ENCODE measurements at regions not wholly inside any gene's neighbourhood (a gene's known extent, or its start where the extent isn't known, plus 50 kb on each side); places are given as distances from the start of the nearest gene placed in this dataset.

DNA sequence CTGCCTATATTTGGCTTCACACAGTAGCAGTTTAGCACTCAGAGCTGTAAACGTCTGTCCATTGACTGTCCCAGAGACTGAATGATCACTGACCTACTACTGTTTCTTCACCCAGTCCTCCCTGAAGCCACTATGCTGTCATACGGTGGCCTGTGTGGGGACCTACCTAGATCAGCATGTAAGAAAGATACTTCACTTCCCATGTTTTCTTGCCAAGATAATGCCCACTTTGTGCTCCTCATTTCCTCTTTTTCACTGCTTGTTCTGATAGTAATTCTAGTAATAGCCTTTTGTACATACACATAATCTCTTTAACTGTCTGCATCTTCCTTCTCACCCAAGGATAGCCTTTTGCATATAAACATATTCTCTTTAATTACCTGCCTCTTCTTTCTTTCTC is 109.9 kb upstream of the TIAM2 start:
- no peak for DNase-seq

GRCh38 chr6:154886016-154886415 is 109.1 kb upstream of the TIAM2 start:
- no peak for DNase-seq

- DNase-seq, result no peak
These were observed 108.6 kb upstream of the TIAM2 start for GRCh38 chr6:154886471-154886870.

- DNase-seq, result no peak
These were observed 108.1 kb upstream of the TIAM2 start for GRCh38 chr6:154887051-154887450.

DNA sequence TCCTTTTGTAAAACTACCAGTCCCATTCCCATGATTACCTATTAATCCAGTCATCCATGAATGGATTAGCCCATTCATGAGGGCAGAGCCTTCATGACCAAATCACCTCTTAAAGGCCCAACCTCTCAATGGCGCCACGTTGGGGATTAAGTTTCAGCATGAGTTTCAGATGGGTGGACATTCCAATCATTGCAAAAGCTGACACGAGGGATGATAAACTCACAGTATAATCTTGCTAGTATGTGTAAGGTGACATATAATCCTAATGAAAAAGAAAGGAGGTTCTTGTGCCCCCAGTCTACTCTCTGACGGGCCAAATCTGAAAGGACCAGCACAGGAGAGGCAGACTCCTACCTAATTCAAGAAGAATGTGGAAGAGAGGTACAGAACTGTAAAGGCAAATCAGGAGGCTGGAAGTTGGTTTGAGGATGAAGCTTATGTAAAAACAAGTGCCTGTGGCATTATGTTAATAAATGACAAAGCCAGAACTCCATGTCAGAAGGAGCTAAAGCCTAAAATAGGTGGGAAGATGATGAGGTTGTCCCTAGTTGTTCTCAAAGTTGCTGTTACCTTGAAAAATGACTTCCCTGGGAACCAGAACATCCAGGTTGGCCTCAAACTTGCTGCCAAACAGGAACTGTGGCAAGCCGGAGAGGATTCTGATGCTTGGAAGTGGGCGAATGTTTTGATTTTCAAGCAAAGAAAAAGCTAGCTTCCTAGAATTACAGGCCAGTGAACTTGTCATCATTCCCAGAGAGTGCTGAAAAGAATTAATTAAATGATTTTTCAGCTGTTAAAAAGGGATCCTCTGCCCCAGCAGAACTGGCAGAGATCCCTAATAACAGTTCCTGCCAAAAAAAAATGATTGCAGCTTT is 106.5 kb upstream of the TIAM2 start:
- no peak for DNase-seq

DNA sequence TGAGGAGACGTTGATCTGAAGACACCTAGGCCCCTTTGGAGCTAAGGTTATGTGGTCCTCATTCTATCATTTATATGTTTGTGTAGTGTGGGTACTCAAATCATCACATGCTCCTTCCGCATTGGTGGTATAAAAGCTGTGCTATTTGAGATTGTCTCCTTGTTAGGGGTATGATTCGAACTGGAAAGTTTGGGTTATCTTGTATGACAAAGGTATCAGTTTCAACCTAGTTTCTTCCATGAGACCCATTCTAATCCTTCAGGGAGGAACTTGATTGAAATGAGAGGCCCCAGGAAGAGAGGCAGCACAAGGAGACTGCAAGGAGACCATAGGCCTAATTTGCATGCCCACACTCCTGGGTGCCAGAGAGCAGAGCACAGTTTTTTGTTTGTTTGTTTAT is 104.2 kb upstream of the TIAM2 start:
- no peak for DNase-seq

DNA sequence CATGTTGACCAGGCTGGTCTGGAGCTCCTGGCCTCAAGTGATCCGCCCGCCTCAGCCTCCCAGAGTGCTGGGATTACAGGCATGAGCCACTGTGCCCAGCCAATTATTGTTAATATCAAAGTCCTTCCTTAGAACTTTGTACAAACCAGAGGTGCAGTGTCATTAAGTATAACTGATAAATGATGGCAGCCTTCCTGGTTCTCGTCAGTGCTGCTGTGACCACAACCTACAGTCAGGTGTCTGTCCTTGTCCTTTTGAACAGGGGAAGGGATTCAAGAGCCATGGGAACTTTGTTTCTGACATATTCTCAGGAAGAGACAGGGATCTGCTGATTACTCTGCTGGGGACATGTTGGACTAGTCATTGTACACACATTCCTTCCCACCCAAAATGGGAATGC is 103.2 kb upstream of the TIAM2 start:
- no peak for DNase-seq

DNA sequence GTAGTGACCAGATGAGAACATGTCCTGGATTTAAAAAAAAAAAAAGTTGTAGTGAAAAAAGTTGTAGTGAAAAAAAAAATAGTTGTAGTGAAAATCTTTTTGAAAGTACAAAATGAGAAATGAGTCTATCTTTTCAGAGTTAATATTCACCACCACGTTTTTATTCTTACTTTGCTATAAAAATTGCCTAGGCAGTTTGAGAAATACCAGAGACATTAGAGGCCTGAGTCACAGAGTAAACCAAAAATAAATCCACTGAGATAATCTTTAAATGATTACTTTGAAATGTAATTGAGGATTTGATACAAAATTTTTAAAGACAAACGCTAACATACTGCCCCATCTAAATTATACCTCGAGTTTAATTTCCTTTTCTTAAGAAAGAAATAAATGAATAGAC is 101.2 kb upstream of the TIAM2 start:
- no peak for DNase-seq

DNA sequence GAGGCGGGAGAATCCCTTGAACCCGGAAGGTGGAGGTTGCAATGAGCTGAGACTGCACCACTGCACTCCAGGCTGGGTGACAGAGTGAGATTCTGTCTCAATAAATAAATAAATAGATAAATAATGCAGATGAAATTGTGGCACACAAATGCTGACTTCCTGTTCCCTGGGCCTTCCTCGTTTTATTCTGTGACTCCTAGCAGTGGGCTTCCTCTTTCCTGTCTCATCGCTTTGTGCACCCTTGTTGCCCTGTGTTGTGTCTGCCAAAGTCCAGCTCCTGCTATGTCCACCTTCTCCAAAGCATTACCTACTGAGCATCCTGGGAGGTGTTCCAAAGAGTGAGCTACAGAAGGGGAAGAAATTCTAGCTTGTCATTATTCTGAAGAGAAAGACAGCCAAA is 100.2 kb upstream of the TIAM2 start:
- no peak for DNase-seq

- DNase-seq, result no peak
These were observed 99.3 kb upstream of the TIAM2 start for GRCh38 chr6:154895841-154896240.

DNA sequence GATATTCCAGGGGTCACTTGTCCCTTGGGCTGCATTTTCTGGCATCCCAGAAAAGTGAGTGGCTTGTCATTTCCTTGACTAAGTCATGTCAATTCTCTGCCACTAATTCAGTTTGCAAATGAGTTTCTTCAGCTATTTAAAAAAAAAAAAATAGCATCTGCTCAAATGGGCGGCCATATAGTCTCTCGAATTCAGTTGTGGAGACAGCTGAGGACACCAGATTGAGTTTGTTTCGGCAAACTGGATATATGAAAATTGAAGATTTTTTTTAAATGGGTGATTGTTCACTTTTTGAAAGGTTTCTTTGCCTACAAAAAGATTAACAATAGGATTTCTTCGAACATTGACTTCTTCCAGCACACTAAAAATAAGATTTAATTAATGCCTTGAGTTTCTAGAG is 96.3 kb upstream of the TIAM2 start:
- no peak for DNase-seq

DNA sequence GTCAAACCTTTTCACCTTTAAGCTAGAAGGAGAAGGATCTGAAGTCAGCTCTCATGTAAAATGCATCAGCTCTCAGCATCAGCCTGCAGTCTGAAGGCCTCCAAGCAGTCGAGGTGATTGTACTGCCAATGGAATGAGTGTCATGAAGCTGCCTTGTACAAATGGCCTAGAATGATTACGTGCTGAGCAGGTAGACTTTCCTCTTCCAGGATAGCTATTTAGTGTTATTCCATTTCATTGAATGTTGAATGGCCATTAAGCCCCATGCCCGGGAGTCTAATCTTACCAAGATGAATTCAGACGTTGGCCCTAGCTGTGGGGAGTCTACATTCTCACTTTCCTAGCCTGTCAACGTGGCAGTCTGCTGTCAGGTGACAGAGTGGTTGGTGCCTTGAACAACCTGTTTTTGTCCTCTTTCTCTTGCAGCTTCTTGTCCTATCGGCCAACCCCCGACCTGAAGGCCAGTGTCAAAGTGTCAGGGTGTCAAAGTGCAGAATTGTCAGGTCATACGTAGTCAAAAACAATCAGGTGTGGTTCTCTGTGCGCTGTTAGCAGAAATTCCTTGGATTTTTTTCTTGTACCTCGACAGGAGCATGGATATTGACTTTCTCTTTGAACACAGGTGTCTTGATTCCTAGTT is 95.2 kb upstream of the TIAM2 start:
- DNase-seq, result no peak

DNA sequence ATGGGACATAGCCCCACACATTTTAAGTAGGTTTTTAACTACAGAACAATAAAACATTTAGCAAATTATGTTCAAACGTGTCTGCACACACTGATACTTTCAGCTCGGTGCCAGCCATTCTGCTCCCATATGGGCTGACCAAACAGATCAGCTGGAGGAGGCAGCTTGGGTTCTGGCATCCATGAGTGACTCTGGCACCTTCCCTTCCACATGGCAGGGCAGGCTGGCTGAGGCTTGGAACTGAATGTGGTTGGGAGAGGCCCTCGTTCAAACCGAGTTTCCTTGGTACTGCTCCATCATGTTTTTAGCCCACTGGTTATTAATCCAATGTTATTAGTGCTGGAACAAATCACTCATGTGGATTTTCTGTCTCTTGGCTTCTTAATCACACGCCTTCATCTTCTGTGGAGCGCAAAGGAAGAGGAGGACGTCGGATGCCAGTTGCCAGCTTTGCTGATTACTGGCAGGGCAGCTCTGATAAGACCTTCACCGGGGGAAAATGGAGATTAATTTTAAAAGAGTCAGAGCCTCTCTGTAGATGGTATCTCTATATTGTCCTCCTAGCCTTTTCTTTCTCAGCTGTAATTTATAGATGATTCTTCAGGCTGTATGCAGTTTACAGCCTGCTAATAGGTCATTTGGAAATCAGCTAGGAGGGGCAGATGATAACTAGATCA is 93.1 kb upstream of the TIAM2 start:
- no peak for DNase-seq

- no peak for DNase-seq
These were observed 87.8 kb upstream of the TIAM2 start for GRCh38 chr6:154907291-154907690.

DNA sequence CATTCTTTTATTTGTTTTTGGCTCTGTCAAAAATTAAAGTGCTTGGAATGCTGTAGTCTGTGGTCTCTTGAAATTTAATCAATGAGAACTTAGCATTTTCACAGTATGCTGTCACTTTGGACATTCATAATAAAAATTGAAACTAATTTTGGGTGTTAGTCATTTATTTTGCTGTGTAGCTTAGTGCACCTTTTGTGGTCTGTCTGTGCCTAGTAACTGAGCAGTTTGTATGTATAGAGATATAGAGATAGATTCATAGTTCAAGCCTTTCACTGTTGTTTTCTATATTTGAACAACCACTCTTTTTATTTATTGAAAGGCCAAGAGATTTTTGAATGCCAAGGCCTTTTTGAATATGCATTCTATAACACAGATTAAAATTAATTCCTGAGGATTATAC is 86.4 kb upstream of the TIAM2 start:
- DNase-seq, result no peak

- DNase-seq, result no peak
These were observed 85.8 kb upstream of the TIAM2 start for GRCh38 chr6:154909311-154909710.

DNA sequence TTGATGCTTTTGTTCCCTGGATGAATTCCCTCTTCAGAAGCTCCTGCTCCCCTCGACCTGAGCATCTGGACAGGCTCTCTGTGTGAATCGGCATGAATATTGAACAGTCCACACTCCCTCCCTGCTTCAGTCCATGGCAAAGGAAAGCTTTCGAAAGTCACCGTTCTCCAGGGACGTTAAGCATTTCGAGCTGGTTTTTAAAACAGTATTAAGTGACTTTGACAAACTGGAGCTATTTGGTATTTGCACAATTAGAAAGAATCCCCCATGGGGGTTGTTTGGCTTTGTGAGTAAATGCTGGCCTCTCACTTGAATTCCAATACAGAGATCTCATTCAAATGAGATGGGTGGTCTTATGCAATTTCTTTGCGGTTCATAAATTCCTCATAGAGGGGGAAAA is 85.3 kb upstream of the TIAM2 start:
- DNase-seq, result no peak

GRCh38 chr6:154914288-154914687 is 80.8 kb upstream of the TIAM2 start:
- no peak for DNase-seq

DNA sequence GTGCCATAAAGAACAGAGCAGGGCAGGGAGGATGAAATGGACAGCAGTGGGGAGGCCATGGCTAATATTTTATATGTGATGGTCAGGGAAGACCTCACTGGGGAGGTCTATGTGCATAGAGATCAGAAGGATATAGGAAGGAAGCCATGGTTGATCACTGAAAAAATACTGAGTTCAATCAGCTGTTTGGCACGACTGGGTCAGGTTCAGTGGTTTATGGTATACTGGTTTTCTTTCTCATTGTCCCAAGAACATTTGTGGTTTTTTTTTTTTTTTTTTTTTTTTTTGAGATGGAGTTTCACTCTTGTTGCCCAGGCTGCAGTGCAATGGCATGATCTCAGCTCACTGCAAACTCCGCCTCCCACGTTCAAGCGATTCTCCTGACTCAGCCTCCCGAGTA is 78.3 kb upstream of the TIAM2 start:
- no peak for DNase-seq

DNA sequence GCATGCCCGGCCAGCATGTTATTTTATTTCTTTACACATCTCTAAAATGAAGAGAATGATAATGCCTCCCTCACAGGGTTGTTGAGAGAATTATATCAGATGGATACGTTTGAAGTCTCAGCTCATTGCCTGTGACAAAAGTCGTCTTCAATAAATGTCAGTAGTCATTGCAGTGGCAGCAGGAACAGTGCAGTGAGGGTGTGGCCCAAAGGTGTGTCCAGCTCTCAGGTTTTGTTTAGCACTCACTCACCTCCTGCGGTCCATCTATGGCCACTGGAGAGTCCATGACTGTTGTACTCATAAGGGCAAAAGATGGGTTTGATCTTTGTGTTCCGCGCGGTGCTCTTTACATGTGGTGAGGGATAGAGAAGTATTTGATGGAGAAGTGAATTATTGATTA is 77.2 kb upstream of the TIAM2 start:
- no peak for DNase-seq

DNA sequence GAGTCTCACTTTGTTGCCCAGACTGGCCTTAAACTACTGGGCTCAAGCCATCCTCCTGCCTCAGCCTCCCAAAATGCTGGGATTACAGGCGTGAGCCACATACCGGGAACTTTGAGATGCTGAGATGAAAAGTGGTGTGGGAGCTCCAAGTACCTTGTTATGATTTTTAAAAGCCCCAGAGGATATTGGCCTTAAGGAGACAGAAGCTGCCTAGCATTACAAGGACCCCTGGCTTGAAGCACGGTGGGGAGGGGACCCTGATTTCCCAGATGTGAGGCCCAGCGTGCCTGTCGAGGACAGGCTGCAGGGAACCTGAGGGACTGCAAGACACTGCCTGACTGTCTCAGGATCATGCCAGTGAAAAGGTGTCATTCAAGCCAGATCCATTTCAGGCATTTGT is 75.3 kb upstream of the TIAM2 start:
- DNase-seq, result no peak

DNA sequence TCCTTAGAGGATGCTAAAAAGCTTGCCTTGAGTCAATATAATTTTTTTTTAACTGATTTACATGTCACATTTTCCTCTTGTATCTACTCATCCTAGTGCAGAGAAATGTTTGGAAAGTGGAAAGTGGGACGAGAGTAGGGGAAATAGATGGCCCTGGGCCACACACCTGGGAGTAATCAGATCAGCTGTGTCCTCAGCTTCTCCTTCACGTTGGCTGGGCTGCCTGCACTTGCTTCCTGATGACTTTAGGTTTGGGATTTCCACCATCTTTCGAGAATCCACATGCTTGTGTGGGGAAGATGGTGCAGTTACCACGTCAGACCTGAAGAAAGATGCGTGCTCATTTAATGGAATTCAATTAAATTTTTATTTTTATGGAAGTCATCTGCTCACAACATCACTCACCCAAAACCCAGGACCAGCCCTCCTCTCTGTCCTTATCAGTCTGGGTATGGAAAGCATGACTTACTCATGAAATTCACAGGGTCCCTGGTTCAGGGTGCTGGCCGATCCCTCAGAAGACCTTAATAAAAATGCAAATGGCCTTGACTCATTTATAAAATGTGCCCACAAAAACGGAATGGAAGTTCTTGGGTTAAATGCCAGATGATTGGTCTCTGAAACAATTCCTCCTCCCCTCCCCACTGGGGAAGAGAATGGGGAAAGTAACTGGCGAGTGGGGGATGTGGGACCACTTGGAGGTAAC is 74.5 kb upstream of the TIAM2 start:
- DNase-seq, result no peak

DNA sequence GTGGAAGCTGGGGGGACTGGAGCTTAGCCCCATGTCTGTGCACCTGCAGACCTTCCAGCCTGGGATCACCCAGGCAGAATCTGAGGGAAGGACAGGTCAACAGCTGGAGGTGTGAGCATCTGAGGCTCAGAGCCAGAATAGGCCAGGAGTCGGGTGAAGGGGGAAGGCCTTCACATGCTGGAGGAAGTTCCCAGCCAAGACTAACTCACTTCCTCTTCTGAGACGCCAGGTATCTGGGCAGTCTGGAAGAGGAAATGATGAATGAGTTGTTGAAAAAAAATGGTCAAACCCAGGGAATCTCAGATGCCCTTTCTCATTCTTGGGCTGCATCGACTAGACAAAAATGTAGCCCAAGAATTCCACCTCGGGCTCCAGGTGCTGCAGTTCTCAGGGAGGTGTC is 73.6 kb upstream of the TIAM2 start:
- no peak for DNase-seq

Data from CD4-positive, alpha-beta T cell treated with Interleukin-17A for 4 hours (primary cell).